ENCODE measurements at regions not wholly inside any gene's neighbourhood (a gene's known extent, or its start where the extent isn't known, plus 50 kb on each side); places are given as distances from the start of the nearest gene placed in this dataset.

- Mint-ChIP-seq H3K4me1 (no peaks in the 10 kb centered on the region), H3K27me3 (peaks cover 3% of the 10 kb centered on the region), H3K4me3 (no peak overlapping the region), H3K36me3 (no peaks in the 10 kb centered on the region), H3K27ac (no peak overlapping the region), H3K9me3 (no peaks in the 10 kb centered on the region)
Measured at GRCh38 chrX:8906299-8906938, 105.2 kb upstream of the FAM9A start.

- Mint-ChIP-seq H3K9me3 (peaks cover 3 to 19% (median 13%) of the 10 kb centered on the region in 3 donors), H3K4me1 (no peaks in the 10 kb centered on the region), H3K27ac (no peak overlapping the region), H3K36me3 (no peaks in the 10 kb centered on the region), H3K4me3 (no peak overlapping the region), H3K27me3 (peaks cover 4% of the 10 kb centered on the region)
Measured at GRCh38 chrX:8897259-8897658, 96.1 kb upstream of the FAM9A start.

GRCh38 chrX:8890794-8891193 is 89.6 kb upstream of the FAM9A start:
- H3K4me3 Mint-ChIP-seq: no peak overlapping the region
- peaks cover 5 to 30% (median 14%) of the 10 kb centered on the region in 3 donors for H3K9me3 Mint-ChIP-seq
- H3K27ac Mint-ChIP-seq: no peak overlapping the region
- peaks cover 7% of the 10 kb centered on the region for H3K27me3 Mint-ChIP-seq
- H3K36me3 Mint-ChIP-seq: no peaks in the 10 kb centered on the region
- no peaks in the 10 kb centered on the region for H3K4me1 Mint-ChIP-seq

GRCh38 chrX:8887004-8887403 is 85.8 kb upstream of the FAM9A start:
- H3K27ac Mint-ChIP-seq: no peak overlapping the region
- H3K4me1 Mint-ChIP-seq: no peaks in the 10 kb centered on the region
- no peaks in the 10 kb centered on the region for H3K36me3 Mint-ChIP-seq
- H3K27me3 Mint-ChIP-seq: peaks cover 10% of the 10 kb centered on the region
- peaks cover 2 to 13% (median 4%) of the 10 kb centered on the region in 3 donors for H3K9me3 Mint-ChIP-seq
- H3K4me3 Mint-ChIP-seq: no peak overlapping the region

GRCh38 chrX:8879750-8880149 is 78.6 kb upstream of the FAM9A start:
- peaks cover 0 to 3% (median 2%) of the 10 kb centered on the region in 3 donors for H3K9me3 Mint-ChIP-seq
- H3K27ac Mint-ChIP-seq: no peak overlapping the region
- no peaks in the 10 kb centered on the region for H3K4me1 Mint-ChIP-seq
- no peaks in the 10 kb centered on the region for H3K36me3 Mint-ChIP-seq
- no peak overlapping the region for H3K4me3 Mint-ChIP-seq
- peaks cover 8% of the 10 kb centered on the region for H3K27me3 Mint-ChIP-seq

- Mint-ChIP-seq H3K4me3 (no peak overlapping the region), H3K27ac (no peak overlapping the region), H3K36me3 (no peaks in the 10 kb centered on the region), H3K27me3 (peaks cover 1% of the 10 kb centered on the region), H3K4me1 (peaks cover 0 to 2% (median 0%) of the 10 kb centered on the region in 3 donors), H3K9me3 (peaks cover 0 to 5% (median 0%) of the 10 kb centered on the region in 3 donors)
Measured at GRCh38 chrX:8873956-8874355, 72.8 kb upstream of the FAM9A start.

- no peak overlapping the region for H3K4me3 Mint-ChIP-seq
- H3K27me3 Mint-ChIP-seq: peaks cover 1% of the 10 kb centered on the region
- no peaks in the 10 kb centered on the region for H3K36me3 Mint-ChIP-seq
- peaks cover 0 to 5% (median 0%) of the 10 kb centered on the region in 3 donors for H3K9me3 Mint-ChIP-seq
- no peak overlapping the region for H3K27ac Mint-ChIP-seq
- H3K4me1 Mint-ChIP-seq: peaks cover 0 to 2% (median 0%) of the 10 kb centered on the region in 3 donors
Measured at GRCh38 chrX:8873102-8873501, 71.9 kb upstream of the FAM9A start.

- Mint-ChIP-seq H3K9me3 (peaks cover 0 to 5% (median 0%) of the 10 kb centered on the region in 3 donors), H3K4me3 (no peak overlapping the region), H3K36me3 (no peaks in the 10 kb centered on the region), H3K4me1 (peaks cover 0 to 2% (median 0%) of the 10 kb centered on the region in 3 donors), H3K27me3 (peaks cover 1% of the 10 kb centered on the region), H3K27ac (no peak overlapping the region)
Measured at GRCh38 chrX:8870411-8870810, 69.2 kb upstream of the FAM9A start.

- H3K27ac Mint-ChIP-seq: no peak overlapping the region
- H3K36me3 Mint-ChIP-seq: no peaks in the 10 kb centered on the region
- H3K27me3 Mint-ChIP-seq: peaks cover 1% of the 10 kb centered on the region
- no peak overlapping the region for H3K4me3 Mint-ChIP-seq
- H3K9me3 Mint-ChIP-seq: peaks cover 0 to 5% (median 0%) of the 10 kb centered on the region in 3 donors
- H3K4me1 Mint-ChIP-seq: peaks cover 0 to 2% (median 0%) of the 10 kb centered on the region in 3 donors
Measured at GRCh38 chrX:8869812-8870211, 68.6 kb upstream of the FAM9A start.

- H3K27me3 Mint-ChIP-seq: peaks cover 3% of the 10 kb centered on the region
- no peak overlapping the region for H3K4me3 Mint-ChIP-seq
- peaks cover 0 to 2% (median 0%) of the 10 kb centered on the region in 3 donors for H3K4me1 Mint-ChIP-seq
- H3K9me3 Mint-ChIP-seq: peaks cover 0 to 2% (median 0%) of the 10 kb centered on the region in 3 donors
- H3K36me3 Mint-ChIP-seq: no peaks in the 10 kb centered on the region
- no peak overlapping the region for H3K27ac Mint-ChIP-seq
Measured at GRCh38 chrX:8868906-8869305, 67.7 kb upstream of the FAM9A start.

- no peaks in the 10 kb centered on the region for H3K36me3 Mint-ChIP-seq
- H3K27ac Mint-ChIP-seq: no peak overlapping the region
- peaks cover 0 to 2% (median 0%) of the 10 kb centered on the region in 3 donors for H3K4me1 Mint-ChIP-seq
- no peak overlapping the region for H3K4me3 Mint-ChIP-seq
- no peaks in the 10 kb centered on the region for H3K9me3 Mint-ChIP-seq
- peaks cover 5% of the 10 kb centered on the region for H3K27me3 Mint-ChIP-seq
Measured at GRCh38 chrX:8868070-8868773, 67.0 kb upstream of the FAM9A start.

GRCh38 chrX:8867406-8867805 is 66.2 kb upstream of the FAM9A start:
- H3K9me3 Mint-ChIP-seq: no peaks in the 10 kb centered on the region
- H3K36me3 Mint-ChIP-seq: no peaks in the 10 kb centered on the region
- no peak overlapping the region for H3K27ac Mint-ChIP-seq
- peaks cover 3% of the 10 kb centered on the region for H3K27me3 Mint-ChIP-seq
- H3K4me1 Mint-ChIP-seq: peaks cover 0 to 2% (median 0%) of the 10 kb centered on the region in 3 donors
- H3K4me3 Mint-ChIP-seq: no peak overlapping the region

- Mint-ChIP-seq H3K9me3 (no peaks in the 10 kb centered on the region), H3K27ac (no peak overlapping the region), H3K27me3 (peaks cover 6% of the 10 kb centered on the region), H3K4me1 (peaks cover 0 to 1% (median 0%) of the 10 kb centered on the region in 3 donors), H3K36me3 (no peaks in the 10 kb centered on the region), H3K4me3 (no peak overlapping the region)
Measured at GRCh38 chrX:8864161-8864560, 63.0 kb upstream of the FAM9A start.

GRCh38 chrX:8861908-8862307 is 60.7 kb upstream of the FAM9A start:
- Mint-ChIP-seq H3K4me1 (no peaks in the 10 kb centered on the region), H3K9me3 (no peaks in the 10 kb centered on the region), H3K36me3 (no peaks in the 10 kb centered on the region), H3K4me3 (no peak overlapping the region), H3K27me3 (peaks cover 6% of the 10 kb centered on the region), H3K27ac (no peak overlapping the region)

GRCh38 chrX:8851231-8851886 is 50.2 kb upstream of the FAM9A start:
- Mint-ChIP-seq H3K36me3 (no peaks in the 10 kb centered on the region), H3K27me3 (peaks cover 8% of the 10 kb centered on the region), H3K9me3 (peaks cover 0 to 7% (median 0%) of the 10 kb centered on the region in 3 donors), H3K4me1 (peaks cover 0 to 1% (median 0%) of the 10 kb centered on the region in 3 donors), H3K4me3 (no peak overlapping the region), H3K27ac (no peak overlapping the region)

Data from IgD-negative memory B cell (primary cell).